NB4 (cell line): ENCODE measurements at regions not wholly inside any gene's neighbourhood (a gene's known extent, or its start where the extent isn't known, plus 50 kb on each side); places are given as distances from the start of the nearest gene placed in this dataset.

Experiments used
- POLR2A ChIP-seq: IDR thresholded peaks from 2 replicates; pipeline ENCODE4 v1.6.1; 2011; ENCODE audit warnings: mild to moderate bottlenecking; ENCODE audit not compliant: insufficient read length; ENCODE audit errors: extremely low read depth
- TF ChIP-seq, protein P1 (sequence below): IDR thresholded peaks from one replicate; pipeline ENCODE4 v1.5.1; 2012; ENCODE audit warnings: low read depth, low read length
- TF ChIP-seq, protein P2 (sequence below): IDR thresholded peaks from 2 replicates; pipeline ENCODE4 v1.6.1; 2011; ENCODE audit warnings: low read depth, low read length

DNA sequence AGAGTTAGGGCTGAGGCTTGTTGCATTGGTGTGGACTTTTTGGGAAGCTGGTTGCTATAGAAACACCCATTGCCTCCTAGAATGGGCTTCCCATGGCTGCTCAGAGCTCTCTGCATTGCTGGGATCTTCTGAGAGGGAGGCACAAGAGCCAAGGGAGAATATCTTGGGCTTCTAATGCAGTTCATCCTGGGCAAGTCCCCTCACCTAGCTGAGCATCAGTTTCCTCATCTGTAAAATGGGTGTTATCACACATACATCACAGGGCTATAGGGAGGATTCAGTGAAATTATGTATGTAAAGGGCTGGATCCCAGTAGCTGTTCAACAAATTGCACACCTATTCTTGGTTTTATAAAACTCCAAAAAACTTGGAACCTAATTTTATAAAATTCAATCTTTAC lies 106.1 kb upstream of the ALDH1B1 start:
- TF ChIP-seq, protein P1, sequence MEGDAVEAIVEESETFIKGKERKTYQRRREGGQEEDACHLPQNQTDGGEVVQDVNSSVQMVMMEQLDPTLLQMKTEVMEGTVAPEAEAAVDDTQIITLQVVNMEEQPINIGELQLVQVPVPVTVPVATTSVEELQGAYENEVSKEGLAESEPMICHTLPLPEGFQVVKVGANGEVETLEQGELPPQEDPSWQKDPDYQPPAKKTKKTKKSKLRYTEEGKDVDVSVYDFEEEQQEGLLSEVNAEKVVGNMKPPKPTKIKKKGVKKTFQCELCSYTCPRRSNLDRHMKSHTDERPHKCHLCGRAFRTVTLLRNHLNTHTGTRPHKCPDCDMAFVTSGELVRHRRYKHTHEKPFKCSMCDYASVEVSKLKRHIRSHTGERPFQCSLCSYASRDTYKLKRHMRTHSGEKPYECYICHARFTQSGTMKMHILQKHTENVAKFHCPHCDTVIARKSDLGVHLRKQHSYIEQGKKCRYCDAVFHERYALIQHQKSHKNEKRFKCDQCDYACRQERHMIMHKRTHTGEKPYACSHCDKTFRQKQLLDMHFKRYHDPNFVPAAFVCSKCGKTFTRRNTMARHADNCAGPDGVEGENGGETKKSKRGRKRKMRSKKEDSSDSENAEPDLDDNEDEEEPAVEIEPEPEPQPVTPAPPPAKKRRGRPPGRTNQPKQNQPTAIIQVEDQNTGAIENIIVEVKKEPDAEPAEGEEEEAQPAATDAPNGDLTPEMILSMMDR: no peak
- no peak for TF ChIP-seq POLR2A
- TF ChIP-seq, protein P2, sequence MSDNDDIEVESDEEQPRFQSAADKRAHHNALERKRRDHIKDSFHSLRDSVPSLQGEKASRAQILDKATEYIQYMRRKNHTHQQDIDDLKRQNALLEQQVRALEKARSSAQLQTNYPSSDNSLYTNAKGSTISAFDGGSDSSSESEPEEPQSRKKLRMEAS: no peak
